HT-29 (cell line): ENCODE measurements at regions not wholly inside any gene's neighbourhood (a gene's known extent, or its start where the extent isn't known, plus 50 kb on each side); places are given as distances from the start of the nearest gene placed in this dataset.

Experiments
- DNase-seq: peaks from one replicate; pipeline ENCODE4 v3.0.0-alpha.2; 2015; ENCODE audit warnings: low spot score

DNA sequence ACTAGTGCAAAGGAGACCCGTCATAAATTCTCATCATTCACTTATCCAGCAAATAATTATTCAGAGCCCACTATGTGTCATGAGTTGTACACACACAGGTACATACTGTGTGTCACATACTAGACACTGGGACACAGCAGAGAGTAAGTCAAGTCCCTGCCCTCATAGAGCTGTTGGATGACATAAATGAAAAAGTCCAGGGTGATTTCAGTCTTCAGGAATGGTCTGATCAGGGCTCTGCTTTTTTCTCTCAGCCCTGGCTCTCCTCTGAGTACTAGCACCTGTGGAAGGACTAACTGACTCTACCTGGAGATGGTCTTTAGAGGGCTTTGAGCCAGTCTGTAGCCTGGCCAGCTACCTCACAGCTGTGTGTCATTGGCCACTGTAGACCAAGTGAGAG lies 198.0 kb upstream of the LEF1 start:
- DNase-seq = no peak

DNA sequence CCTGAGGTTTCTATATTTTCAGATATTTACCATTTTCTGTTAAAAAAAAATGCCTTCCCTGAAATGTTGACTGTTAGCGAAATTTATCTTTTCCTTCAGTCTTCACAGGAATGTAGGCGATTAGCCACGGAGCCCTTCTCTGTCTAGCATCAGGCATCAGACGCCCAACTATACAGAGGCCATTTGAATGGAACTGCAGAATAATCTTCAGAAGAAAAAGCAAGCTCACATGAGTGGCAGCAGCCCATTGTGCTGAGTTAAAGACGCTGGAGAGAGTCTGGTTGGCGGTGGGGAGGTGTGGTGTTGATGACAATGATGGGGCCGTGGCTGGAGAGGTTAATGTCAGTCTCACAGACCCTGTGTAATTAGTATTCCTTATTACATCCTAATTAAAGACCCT lies 196.8 kb upstream of the LEF1 start:
- no peak for DNase-seq

DNA sequence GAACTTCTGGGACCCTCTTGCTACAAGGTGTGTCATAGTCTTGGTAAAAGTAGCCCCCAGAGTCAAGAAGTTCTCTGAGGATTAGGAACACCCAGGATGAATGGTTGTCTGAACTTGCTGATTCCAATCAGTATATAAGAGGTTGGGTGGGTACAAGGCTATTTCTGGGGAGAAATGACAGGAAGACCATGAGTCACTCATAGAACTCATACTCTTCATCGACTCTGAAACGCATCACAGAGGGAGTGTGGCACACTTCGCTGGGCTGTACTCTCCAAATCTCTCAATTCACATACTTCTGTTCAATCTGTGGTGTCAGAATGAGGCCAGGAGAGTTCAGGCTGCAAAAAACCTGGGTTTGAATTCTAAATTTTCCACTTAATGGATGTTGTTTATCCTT lies 193.2 kb upstream of the LEF1 start:
- DNase-seq = no peak

DNA sequence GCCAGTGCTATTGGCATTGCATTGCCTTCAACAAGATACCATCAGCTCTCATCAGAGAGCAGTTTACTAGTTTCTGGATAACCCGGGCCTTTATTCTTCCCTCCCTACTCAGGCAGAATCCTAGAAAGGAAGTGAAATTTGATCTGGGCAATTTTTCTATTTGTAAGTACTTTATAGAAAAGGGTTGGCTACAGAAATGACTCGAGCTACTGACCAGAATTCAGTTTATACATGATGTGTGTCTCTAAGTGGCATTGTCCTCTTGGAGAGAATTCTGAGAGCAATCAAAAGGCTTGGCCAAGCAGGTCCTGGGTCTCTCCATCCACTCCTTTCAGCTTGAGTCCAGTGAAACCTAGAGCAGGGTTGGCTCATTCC lies 192.7 kb upstream of the LEF1 start:
- no peak for DNase-seq

DNA sequence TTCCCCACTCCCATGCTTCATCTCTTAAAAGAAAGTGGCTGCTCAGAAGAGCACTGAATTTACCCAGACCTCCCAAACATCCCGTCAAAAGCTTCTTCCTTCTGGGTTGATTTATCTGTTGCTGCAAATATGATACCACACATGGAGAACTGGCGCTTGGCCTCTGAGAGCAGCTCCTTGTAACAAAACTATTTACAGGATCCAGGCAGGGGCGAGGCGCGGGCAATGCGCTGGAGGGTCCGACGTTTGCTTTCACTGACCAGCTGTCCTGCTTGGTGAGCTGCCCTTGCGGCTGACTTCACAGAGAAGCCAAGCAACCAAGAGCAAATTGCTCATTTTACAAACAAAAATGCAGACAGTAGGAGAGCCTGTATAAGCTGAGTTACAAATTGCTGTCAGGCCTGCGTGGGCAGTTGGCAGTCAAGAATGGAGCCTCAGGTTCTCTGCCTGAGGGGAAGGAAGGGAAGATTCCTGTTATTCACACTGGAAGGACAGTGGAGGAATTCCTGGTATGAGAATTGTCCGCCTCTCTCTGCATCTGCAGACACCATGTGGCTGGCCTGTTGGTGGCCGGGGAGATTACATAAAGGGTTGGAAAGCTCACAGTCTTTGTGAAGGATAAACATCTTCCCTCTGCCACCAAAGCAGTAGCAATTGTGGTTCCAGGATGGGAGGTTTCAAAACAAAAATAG lies 192.2 kb upstream of the LEF1 start:
- no peak for DNase-seq

DNA sequence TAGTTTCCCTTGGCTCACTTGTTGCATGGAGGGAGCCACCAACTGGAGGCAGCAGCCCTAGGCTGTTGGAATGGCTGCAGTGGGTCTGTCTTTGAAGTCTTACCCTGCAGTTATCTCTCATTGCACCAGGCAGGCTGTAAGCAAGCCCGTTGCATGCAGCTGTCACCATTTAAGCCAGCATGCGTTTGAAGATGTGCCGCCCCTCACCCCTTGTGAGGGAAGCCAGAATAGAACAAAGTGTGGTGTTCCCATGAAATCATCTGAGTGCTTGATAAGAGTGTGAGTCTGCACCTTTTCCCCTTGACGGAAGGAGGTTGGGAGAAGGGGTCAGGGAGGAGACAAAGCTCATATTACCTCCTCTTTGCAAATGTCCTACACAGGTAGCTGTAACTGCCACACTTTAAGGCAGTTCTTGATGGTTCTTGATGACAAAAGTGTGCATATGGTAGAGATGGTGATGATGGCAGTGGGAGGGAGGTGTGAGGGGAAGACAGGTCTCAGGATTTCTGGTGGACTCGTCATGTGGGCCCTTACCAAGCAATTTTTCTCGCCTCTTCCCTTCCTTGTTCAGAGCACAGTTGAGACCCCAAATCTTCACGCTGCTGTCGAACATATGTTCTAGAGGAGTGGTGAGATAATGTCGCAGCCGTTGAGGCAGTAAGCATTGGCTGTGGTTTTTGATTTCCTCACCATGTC lies 191.4 kb upstream of the LEF1 start:
- no peak for DNase-seq

DNA sequence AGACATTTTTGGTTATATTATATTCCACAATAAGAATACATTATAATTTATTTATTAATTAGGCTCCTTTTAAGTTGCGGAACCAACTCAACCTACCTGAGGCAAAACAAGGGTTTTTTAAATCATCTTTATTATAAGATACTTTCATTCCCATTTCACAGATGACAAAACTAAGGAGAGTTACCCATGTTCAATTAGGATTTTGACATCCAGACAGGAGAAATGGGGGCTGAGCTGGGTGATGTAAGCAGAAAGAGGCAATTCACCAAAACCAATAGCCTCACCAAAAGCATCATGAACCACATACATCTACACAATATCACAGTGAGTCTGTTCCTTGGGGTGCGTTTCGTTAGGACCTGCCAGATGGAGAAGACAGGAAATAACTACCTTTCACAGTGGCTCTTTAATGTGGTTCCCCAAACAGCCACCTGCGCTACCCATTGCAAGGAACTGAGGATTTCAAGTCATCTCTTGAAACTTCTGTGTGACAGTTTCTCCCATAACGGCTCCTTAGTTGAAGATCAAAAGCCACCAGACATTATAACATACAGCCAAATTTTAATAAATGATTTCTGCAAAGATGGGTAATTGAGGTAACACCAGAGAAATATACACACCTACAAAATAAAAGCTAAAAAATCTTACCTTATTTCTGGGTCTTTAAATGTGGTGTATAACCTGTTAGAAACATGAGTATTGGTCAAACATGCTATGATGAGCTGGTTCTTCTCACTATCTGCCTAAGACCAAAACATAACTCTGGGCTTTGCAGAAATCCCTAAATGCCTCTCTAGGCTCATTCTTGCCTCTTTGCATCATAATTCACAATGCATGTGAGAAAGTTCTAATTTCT lies 190.6 kb upstream of the LEF1 start:
- DNase-seq = no peak

DNA sequence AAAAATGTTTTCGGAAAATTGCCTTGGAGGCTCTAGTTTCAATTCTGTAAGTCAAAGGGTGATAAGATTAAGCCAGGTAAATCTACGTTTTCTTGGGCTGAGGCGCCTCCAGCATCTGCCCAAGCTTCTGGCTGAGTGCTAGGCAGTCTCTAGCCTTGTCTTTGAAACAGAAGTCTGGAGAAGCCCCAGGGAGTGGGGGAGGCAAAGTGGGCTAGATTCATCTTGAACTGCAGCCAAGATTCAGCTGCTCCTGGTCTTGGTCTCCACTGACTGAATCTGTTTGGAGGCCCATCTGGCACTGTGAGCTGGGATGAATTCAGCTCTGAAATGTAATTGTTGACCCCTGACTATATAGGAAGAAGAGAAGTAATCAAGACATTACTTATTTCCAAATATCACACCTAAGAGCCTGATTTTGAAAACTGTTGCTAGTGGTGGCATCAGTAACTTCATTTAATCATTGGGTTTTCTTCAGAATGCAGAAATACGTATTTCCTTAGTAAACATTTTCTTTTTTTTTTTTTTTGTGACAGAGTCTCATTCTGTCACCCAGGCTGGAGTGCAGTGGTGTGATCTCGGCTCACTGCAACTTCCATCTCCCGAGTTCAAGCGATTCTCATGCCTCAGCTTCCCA lies 187.3 kb upstream of the LEF1 start:
- DNase-seq = no peak

DNA sequence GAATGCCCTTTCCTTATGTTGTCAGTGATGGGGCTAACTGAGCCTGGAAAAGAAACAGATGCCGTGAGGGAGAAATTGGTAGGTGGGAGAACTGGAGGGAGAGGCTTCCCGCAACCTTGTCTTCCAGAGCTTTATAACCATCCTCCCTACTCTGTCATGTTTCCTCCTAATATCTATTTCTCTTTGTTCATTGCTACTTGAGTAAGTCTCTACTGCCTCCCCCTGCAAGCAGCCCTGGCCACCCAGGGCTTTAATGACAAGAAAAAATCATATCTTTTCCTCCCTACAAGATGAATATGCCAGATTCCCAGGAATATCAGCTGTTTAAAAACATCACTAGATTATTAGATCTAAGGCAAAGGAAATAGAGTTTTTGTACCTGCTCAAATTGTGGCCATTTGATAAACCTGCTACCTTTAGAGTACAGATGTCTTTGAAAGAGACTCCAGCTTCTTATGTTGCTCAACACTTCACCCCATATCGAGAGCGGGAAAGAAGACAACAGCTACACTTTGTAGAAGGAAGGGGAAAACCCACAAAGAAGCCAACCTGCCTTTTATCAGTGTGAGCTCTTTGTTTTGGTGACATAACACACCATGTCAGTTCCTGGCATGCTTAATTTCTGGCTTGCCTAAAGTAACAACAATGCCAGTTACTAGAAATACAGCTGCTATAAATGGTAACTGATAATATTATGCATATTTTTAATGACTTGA lies 186.6 kb upstream of the LEF1 start:
- DNase-seq = no peak

DNA sequence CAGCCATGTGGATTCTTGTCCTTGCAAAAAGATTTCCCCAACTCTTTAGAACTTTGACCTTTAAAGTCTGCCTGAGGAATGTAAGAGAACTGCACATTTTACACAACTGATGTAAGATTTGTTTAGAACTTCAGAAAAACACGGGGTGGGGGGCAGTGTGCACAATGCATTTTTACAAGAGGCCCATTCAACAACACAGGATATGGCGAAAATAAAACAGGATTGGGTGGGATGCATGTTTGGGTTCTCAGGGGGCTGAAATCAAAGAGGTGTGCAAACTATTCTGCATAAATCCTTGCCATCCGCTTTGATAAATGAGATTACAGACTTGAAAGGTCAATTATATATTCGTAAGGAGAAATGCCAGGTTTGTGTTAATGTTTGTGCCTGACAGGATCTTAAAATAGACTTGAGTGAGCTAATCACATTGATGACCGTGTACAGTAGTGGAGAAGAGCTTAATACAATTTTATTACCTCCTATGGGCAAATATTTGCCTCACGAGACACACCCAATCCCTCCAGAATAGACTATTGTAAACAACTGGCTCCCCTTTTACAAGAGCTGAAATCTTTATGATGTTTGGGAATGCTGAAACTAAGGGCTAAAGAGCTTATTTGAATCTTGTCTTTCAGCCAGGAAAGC lies 184.1 kb upstream of the LEF1 start:
- no peak for DNase-seq

DNA sequence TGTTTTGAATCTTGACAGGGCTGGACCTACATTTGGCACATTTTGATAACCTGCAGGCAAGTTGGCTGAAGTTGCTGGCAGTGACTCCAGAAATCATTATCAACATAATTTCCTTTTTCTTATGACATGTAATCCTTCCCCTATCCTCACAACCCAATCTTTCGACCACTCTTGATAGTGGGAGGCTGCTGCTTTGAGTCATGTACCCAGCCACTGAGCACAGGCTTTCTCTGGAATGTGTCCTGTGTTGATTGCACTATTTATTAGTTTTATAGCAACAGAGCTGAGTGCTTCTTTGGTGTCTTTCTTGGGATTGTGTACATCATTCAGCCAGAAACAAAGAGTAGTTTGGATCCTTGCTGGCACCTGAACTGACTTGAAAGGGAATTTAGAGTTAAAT lies 183.1 kb upstream of the LEF1 start:
- DNase-seq = no peak

DNA sequence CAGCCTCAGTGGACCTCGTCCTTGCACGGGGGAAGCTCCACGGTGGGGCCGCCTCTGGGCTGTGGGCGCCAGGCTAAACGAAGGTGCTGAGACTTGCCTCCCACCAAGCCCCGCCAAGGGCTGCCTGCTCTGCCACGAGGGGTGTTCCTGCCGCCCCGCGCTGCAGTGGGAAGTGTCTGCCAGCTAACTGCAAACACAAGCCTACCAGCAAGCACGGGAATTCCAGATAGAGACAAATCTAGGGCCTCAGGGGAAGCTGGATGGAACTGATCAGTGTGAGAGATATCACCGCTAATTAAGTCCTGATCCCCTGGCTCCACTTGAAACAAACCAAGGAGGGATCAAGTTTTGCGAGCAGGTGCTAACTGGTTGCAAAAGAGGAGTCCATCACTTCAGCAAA lies 181.6 kb upstream of the LEF1 start:
- DNase-seq = no peak

DNA sequence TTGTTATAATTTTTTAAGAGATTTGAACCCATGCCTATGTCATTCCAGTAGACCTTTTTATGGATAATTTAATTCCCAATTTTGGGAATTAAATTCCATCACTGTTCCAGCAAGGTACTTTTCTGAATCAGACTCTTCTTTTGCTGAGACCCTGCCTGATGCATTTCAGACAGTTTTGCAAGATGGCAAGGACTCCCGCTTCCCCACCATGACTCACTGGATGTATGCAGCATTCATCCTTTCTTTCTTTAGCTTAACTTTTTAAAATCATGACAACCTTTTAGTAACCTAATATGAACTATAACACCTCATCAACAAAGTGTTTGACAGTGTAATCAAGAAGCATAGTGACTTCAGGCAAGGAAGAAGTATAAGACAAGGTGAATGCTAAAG lies 178.1 kb upstream of the LEF1 start:
- no peak for DNase-seq

DNA sequence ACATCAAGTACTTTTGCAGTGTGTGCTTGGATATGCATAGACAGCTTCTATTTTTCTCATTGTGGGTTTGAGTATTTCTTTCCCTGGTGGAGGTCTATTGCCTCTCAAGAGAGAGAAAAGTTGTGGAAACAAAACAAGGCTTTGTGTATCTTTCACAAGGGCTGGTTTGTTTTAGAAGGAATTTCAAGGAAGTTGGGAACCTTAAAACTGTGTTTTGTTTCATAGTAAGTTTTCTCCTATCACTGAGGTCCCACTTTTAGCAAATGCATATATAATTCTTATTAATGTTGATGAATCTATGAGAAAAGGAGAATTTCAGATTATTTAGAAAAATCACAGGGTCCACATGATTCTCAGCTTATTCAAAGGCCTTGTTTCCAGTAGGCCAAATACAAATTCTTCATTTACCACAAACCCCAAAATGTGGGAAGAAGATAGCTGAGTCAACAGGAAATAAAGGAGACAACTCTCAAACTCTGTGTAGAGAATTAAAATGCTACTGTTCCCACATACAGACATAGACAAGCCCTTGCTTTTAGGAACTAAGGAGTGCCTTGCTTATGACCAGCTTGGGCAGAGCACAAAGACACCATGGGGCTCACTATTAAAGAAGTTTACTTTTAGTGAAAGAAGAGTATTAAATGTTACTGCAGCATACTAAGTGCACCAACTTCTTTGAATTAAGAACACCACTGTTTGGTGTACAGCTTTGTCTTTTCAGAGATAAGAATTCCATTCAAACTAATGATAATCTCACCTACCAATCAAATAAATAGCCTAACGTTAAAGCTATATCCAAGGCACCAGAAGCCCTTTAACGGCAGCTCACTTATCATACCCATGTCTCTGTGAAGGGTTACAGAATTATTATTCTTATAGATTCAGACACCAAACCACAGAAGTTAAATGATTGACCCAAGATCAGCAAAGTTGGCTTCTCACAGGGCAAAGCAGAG lies 177.4 kb upstream of the LEF1 start:
- DNase-seq = no peak

DNA sequence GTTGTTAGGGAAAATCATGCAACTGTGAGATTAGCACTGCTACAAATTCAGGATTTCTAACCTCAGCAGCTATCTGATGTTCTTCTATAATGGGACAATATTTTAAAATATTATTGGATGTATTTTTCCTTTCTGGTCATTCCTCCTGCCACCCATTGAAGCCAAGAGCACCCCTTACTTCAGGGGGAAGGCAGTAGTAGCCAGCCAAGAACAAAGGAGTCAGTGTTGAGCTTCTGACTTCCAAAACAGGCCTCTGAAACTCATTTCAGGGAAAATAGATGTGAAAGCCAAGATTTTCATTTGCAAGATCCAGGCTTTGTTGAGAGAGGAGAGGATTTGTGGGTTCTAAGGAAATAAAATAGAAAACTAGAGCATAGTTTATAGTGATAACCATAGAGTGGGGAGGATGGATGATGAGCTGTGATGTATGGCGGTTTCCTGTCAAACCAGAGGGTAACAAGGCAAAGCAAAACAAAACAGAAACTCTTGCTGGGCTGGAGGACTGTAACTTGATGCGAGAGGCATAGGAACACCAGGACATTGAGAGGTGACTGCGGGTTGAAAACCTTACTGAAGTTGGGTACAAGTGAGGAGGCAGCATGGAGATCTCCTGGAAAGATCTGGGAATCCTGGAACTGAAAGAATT lies 173.7 kb upstream of the LEF1 start:
- no peak for DNase-seq

DNA sequence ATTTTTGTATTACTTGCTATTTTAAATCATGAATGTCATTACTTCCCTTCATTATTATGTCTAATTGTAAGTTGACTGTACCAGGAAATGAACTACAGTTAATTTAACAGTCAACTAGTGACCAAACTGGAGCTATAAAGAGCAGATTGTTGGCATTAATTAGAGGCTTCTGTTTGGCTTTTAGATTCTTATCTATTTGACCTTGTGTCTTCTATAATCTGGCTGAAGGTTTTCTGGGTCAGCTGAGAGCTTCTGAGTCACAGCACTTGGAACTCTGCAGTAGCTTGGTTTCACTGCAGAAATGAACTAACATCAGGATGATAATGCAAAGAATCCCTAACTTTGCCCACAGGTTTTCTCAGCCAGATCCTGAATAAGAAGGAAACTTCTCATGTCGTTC lies 169.2 kb upstream of the LEF1 start:
- DNase-seq = peak; percentile 9

DNA sequence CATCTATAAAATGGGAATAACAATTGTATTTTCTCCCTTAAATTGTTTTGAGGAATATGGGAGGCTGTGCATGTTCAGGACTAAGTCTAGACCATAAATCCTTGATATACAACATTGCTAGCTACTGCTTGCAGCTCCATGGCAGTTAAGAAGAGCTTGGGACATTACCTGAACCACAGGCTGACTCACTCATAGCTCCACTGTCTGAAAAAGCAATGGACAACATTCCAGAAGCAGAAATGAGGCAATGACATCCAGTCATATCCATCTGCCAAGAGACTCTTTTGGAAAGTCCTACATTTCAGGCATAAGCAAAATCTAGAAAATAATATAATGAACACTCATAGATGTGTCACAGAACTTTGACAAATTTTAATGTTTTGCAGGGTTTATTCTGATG lies 167.3 kb upstream of the LEF1 start:
- no peak for DNase-seq

DNA sequence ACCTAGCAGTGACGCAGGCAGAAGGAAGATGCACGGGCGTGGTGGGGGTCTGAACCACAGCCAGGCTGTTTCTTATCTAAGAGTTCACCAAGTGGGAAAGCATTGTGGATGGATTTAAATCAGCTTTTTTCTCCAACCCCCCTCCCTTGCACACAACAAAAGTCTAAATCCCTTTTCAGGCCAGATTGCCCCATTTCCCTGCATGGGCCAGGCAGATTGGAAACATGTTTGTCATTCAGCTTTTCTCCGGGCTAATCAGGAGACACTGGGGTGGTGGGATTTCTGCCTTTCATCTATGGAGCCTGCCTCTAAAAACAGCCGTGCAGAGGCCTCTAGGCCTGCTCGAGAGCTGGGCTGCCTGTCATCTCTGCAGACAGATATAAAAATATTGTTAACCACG lies 166.3 kb upstream of the LEF1 start:
- no peak for DNase-seq

DNA sequence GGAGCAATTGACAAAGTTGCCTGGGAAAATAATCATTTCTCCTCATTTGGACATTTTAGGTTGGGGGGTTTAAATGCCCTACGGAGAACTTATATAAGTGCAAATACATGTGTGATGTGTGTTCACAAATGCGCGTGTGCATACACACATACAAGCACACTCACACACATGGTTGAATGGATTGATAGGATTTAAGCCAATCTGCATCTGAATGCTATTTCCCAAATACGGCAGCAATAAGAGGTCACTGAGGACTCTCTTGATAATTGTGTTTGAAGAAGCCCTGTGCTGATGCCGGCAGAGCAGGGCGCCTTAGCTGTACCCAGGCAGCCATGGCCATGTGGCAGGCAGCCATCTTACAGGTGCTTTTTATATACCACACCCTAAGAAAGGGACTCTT lies 165.3 kb upstream of the LEF1 start:
- DNase-seq = no peak
